ENCODE measurements at regions not wholly inside any gene's neighbourhood (a gene's known extent, or its start where the extent isn't known, plus 50 kb on each side); places are given as distances from the start of the nearest gene placed in this dataset.

DNA sequence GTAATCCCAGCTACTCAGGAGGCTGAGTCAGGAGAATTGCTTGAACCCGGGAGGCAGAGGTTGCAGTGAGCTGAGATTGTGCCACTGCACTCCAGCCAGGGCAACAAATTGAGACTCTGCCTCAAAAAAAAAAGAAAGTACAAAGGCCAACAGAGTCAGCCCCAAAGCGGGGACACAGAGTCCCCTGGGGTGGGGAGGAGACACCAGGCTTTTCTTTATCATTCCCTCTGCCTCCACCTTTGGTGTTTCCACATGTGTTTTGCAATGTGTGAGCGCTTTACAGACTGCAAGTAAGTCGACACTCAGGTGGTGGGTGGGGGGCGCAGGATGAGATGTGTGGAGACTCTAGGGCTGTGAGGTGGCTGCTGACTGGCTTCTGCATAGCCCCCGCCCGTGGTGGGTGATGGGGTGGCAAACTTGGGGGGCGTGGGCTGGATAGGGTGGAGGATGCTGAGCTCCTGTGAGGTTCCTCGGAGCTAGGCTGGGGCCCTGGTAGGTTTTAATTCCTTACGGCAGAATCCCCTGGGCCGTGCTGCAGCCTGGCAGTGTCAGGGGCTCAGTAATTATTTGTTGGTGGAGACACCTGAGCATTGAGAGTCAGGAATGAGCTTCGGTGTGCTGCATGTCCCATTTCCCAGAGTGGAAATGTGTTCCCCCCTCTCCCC is 177.2 kb downstream of the CTTN start:
- no peaks in the 10 kb centered on the region for H3K4me1 ChIP-seq (ENCODE audit: insufficient read depth, low read length)
- no peak overlapping the region for H3K4me3 ChIP-seq (ENCODE audit: low read depth in 1 of 2, low read length in 2 of 2)

DNA sequence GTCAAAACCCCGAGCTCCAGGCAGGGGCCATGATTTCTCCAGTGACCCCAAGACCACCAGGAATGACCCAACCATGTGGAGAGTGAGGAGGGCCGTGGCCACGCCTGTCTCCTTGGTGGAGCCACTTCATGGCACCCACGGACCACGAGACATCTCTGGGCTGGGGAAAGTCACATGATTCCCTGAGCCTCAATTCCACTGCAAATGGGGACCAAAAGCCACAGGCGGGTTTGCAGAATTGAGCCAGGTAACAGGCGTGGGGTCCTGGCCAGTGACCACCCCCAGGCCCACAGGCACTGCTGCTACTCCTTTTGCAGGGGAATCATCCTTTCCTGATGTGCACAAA is 178.9 kb downstream of the CTTN start:
- Histone ChIP-seq H3K4me3 (ENCODE audit: low read depth in 1 of 2, low read length in 2 of 2) (no peak overlapping the region), H3K4me1 (ENCODE audit: insufficient read depth, low read length) (no peaks in the 10 kb centered on the region), H3K36me3 (ENCODE audit: insufficient read depth, low read length) (no peaks in the 10 kb centered on the region), H3K27ac (ENCODE audit: low read depth, low read length) (no peak overlapping the region), H3K27me3 (ENCODE audit: control insufficient read depth in 1 of 2, insufficient read depth in 2 of 2, low read length in 2 of 2) (no peaks in the 10 kb centered on the region), H3K9me3 (ENCODE audit: low read length) (no peaks in the 10 kb centered on the region), H3K9ac (ENCODE audit: low read length) (no peak overlapping the region)

More for the DNA sequence above, 177.2 kb downstream of the CTTN start:
- H3K36me3 ChIP-seq (ENCODE audit: insufficient read depth, low read length), result no peaks in the 10 kb centered on the region
- H3K9ac ChIP-seq (ENCODE audit: low read length), result no peak overlapping the region
- H3K27me3 ChIP-seq (ENCODE audit: control insufficient read depth in 1 of 2, insufficient read depth in 2 of 2, low read length in 2 of 2), result no peaks in the 10 kb centered on the region
- H3K9me3 ChIP-seq (ENCODE audit: low read length), result no peaks in the 10 kb centered on the region
- no peak overlapping the region for H3K27ac ChIP-seq (ENCODE audit: low read depth, low read length)

DNA sequence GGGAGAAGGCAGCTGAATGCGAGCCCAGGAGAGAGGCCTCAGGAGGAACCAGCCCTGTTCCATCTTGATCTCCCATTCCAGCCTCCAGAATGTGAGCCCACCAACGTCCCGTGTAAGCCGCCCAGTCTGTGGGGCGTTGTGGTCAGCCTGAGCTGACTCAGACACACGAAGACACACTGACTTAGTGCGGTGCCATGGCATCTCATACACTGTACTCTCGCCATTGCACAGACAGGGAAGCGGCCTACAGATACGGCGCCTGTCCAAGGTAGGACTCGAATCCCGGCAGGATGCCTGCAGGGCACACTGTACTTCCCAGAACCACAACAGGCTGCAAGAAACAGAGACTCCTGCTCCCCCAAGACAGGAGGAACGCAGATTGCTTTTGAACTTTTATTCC is 179.6 kb downstream of the CTTN start:
- H3K27me3 ChIP-seq (ENCODE audit: control insufficient read depth in 1 of 2, insufficient read depth in 2 of 2, low read length in 2 of 2), result no peaks in the 10 kb centered on the region
- no peak overlapping the region for H3K4me3 ChIP-seq (ENCODE audit: low read depth in 1 of 2, low read length in 2 of 2)
- no peak overlapping the region for H3K27ac ChIP-seq (ENCODE audit: low read depth, low read length)
- H3K4me1 ChIP-seq (ENCODE audit: insufficient read depth, low read length), result no peaks in the 10 kb centered on the region
- no peaks in the 10 kb centered on the region for H3K9me3 ChIP-seq (ENCODE audit: low read length)
- no peak overlapping the region for H3K9ac ChIP-seq (ENCODE audit: low read length)
- no peaks in the 10 kb centered on the region for H3K36me3 ChIP-seq (ENCODE audit: insufficient read depth, low read length)

DNA sequence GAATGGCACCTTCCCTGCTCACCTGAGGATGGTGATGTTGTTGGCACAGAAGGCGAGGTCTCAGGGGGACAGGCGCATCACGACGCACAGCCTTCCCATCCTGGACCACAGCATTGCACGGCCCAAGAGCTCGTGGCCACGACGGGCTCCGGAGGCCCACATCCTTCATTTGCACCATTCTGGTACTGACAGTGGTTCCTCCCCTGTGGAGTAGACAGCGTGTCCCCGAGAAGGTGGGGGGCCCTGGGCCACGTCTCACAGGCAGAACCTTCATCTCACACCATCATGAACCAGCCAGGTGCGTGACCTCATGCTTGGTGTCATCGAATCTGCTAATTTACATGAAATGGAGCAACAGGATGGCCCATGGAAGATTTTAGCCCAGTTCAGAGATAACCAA is 180.0 kb downstream of the CTTN start:
- no peak overlapping the region for H3K4me3 ChIP-seq (ENCODE audit: low read depth in 1 of 2, low read length in 2 of 2)
- no peaks in the 10 kb centered on the region for H3K4me1 ChIP-seq (ENCODE audit: insufficient read depth, low read length)

DNA sequence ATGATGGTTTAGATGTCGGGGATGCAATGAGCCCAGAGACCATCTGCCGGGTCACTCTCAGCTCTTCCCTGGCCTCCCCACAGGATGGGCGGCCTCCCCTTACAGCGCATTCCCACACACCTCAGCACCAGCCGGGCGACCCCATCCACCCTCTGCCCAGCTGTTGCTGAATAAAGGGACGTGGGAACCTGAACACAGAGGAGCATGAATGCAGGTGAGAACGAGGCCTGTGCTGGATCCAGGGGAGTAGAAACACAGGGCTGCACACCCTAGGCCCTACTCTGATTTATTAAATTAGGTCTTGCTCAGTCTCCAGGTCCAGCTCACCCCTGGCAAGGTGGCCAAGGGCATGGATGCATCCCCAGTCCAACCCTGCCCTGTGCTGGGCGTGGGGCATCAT is 180.5 kb downstream of the CTTN start:
- Histone ChIP-seq H3K4me1 (ENCODE audit: insufficient read depth, low read length) (no peaks in the 10 kb centered on the region), H3K9ac (ENCODE audit: low read length) (no peak overlapping the region), H3K9me3 (ENCODE audit: low read length) (no peaks in the 10 kb centered on the region), H3K4me3 (ENCODE audit: low read depth in 1 of 2, low read length in 2 of 2) (no peak overlapping the region), H3K36me3 (ENCODE audit: insufficient read depth, low read length) (no peaks in the 10 kb centered on the region), H3K27me3 (ENCODE audit: control insufficient read depth in 1 of 2, insufficient read depth in 2 of 2, low read length in 2 of 2) (no peaks in the 10 kb centered on the region), H3K27ac (ENCODE audit: low read depth, low read length) (no peak overlapping the region)

More for the DNA sequence above, 180.0 kb downstream of the CTTN start:
- no peaks in the 10 kb centered on the region for H3K9me3 ChIP-seq (ENCODE audit: low read length)
- H3K9ac ChIP-seq (ENCODE audit: low read length), result no peak overlapping the region
- H3K36me3 ChIP-seq (ENCODE audit: insufficient read depth, low read length), result no peaks in the 10 kb centered on the region
- no peak overlapping the region for H3K27ac ChIP-seq (ENCODE audit: low read depth, low read length)
- H3K27me3 ChIP-seq (ENCODE audit: control insufficient read depth in 1 of 2, insufficient read depth in 2 of 2, low read length in 2 of 2), result no peaks in the 10 kb centered on the region

DNA sequence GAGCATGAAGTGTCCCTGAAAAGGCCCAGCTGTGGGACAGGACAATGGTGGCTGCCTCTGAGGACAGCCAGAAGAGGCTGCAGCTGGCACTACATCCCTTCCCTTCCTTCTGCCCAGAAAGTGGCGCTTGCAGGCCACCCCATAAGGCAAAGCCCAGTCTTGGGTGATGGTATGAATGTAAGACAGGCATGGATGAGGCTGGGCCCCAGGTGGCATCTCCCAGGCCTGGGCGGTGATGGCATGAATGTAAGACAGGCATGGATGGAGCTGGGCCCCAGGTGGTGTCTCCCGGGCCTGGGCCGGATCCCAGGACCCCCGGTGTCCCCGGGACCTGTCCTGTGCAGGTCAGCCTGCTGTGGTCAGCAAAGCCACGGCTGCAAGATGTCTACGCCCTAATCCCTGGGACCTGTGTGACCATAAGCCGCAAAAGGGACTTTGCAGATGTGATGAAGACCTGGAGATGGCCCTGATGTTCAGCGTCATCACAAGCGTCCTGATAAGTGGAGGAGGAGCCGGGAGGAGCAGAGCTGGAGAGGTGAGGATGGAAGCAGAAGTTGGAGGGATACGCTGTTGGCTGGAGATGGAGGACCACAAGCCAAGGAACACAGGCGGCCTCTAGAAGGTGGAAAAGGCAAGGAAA is 181.1 kb downstream of the CTTN start:
- Histone ChIP-seq H3K9ac (ENCODE audit: low read length) (no peak overlapping the region), H3K4me1 (ENCODE audit: insufficient read depth, low read length) (no peaks in the 10 kb centered on the region), H3K36me3 (ENCODE audit: insufficient read depth, low read length) (no peaks in the 10 kb centered on the region), H3K27me3 (ENCODE audit: control insufficient read depth in 1 of 2, insufficient read depth in 2 of 2, low read length in 2 of 2) (no peaks in the 10 kb centered on the region), H3K4me3 (ENCODE audit: low read depth in 1 of 2, low read length in 2 of 2) (no peak overlapping the region), H3K9me3 (ENCODE audit: low read length) (no peaks in the 10 kb centered on the region), H3K27ac (ENCODE audit: low read depth, low read length) (no peak overlapping the region)

DNA sequence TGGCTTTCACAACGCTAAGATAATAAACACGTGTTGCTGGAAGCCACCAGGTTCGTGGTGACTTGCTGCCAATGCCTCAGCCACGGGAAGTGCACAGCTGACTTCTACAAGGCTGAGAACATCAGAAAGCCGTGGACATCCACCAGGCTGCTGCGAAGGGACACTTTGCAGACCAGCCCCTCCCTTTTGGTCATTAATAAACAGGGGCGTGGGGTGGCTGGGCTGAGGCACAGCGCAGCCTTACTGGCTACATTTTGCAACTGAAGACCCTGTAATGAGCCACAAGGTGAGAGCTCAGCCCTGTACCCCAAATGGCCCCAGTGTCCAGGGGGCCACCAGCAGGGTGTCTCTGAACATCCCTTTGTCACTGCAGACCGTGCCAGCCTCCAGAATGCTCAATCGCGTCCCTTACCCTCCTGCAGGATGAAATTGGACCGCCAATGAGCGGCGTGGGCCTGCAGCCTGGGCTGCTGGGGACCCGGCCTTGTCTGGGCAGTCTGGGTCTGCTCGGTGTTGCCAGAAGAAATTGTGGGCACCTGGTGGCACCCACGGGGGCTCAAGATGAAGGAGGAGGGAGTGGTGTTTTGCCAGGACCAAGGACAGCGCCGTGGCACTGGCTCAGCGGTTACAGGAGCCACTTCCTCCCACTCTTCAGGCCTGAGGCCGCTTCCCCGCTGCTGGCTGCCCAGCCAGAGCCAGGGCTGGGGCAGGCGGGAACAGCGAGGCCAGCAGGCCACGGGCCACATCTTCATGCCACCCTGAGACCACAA is 181.9 kb downstream of the CTTN start:
- no peaks in the 10 kb centered on the region for H3K4me1 ChIP-seq (ENCODE audit: insufficient read depth, low read length)

DNA sequence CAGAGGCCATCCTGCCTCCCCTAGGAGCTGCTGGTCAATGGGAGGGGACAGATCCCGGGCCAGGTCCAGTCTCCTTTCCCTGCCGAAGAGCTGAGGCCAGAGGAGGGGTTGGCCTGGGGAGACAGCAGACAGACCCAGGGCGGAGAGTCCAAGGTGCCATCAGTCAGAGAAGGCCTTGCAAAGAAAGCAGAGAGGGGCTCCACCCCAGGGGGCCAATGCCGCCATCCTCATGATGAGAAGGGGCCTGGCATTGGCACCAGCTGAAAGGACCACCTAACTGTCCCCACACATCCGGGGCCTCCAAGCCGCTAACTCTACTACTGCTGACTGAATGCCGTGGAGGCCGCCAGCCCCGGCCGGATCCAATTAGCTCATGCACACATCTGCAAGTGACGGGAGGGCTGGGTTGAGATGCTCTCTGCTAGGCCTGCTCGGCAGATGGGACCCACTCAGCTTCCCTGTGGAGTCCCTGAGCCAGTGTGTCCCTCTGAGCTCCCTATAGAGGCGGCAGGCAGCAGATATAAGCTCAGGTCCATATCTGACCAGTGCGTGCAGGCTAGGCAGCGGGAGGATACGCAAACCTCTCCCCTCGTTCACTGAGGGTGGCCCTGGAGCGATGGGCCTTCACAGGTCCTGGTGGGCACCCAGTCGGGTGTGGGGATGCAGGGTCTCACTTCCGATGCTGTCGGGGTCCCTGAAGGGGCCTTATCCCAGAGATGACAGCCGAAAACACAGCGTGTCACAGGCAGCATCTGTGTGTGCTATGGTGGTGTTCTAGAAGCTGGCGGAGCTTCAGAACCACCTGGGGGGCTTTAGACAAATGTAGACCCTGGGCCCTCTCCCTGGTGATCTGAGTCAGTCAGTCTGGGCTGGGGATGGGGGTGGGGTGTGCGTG is 183.9 kb downstream of the CTTN start:
- no peak overlapping the region for H3K27ac ChIP-seq (ENCODE audit: low read depth, low read length)
- no peaks in the 10 kb centered on the region for H3K27me3 ChIP-seq (ENCODE audit: control insufficient read depth in 1 of 2, insufficient read depth in 2 of 2, low read length in 2 of 2)
- H3K36me3 ChIP-seq (ENCODE audit: insufficient read depth, low read length), result no peaks in the 10 kb centered on the region
- no peaks in the 10 kb centered on the region for H3K9me3 ChIP-seq (ENCODE audit: low read length)
- H3K9ac ChIP-seq (ENCODE audit: low read length), result no peak overlapping the region
- H3K4me1 ChIP-seq (ENCODE audit: insufficient read depth, low read length), result no peaks in the 10 kb centered on the region
- H3K4me3 ChIP-seq (ENCODE audit: low read depth in 1 of 2, low read length in 2 of 2), result no peak overlapping the region

More for the DNA sequence above, 181.9 kb downstream of the CTTN start:
- H3K27me3 ChIP-seq (ENCODE audit: control insufficient read depth in 1 of 2, insufficient read depth in 2 of 2, low read length in 2 of 2), result no peaks in the 10 kb centered on the region
- H3K9ac ChIP-seq (ENCODE audit: low read length), result no peak overlapping the region
- no peak overlapping the region for H3K4me3 ChIP-seq (ENCODE audit: low read depth in 1 of 2, low read length in 2 of 2)
- H3K36me3 ChIP-seq (ENCODE audit: insufficient read depth, low read length), result no peaks in the 10 kb centered on the region
- H3K27ac ChIP-seq (ENCODE audit: low read depth, low read length), result no peak overlapping the region
- no peaks in the 10 kb centered on the region for H3K9me3 ChIP-seq (ENCODE audit: low read length)

DNA sequence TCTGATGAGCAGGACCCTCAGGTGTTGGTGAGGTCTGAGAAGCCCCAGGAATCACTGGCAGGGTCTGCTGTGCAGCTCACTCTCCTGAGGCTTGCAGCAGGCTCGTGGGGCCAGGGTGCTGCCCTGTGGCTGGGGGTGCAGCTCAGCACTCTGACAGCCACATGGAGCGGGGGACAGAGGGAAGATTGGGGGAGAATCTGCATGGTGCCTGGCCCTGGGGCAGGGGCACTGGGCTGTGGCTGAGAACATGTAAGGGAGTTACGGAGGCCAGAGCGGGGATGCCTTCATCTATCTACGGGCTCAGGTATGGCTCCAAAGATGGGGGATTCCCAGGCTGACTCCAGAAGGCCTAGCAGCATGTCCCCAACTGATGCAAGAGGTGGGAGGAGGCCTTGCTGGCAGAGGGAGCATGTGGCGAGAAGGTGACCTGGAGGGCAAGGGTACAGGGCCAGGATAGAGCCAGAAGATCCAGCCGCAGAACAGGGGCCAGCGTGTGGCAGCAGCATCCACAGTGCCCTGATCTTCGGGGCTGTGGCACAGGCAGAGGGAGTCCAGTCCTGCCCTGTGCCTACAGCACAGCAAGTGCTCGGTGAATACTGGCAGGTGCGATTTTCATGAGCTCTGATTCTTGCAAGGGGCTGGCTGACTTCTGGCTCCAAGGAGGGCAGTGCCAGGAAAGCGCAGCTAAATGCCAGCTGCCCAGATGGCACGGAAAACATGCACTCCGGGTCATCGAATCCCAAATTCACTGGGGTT is 184.7 kb downstream of the CTTN start:
- Histone ChIP-seq H3K36me3 (ENCODE audit: insufficient read depth, low read length) (no peaks in the 10 kb centered on the region), H3K27me3 (ENCODE audit: control insufficient read depth in 1 of 2, insufficient read depth in 2 of 2, low read length in 2 of 2) (no peaks in the 10 kb centered on the region), H3K4me3 (ENCODE audit: low read depth in 1 of 2, low read length in 2 of 2) (no peak overlapping the region), H3K9me3 (ENCODE audit: low read length) (no peaks in the 10 kb centered on the region), H3K27ac (ENCODE audit: low read depth, low read length) (no peak overlapping the region), H3K4me1 (ENCODE audit: insufficient read depth, low read length) (no peaks in the 10 kb centered on the region), H3K9ac (ENCODE audit: low read length) (no peak overlapping the region)

DNA sequence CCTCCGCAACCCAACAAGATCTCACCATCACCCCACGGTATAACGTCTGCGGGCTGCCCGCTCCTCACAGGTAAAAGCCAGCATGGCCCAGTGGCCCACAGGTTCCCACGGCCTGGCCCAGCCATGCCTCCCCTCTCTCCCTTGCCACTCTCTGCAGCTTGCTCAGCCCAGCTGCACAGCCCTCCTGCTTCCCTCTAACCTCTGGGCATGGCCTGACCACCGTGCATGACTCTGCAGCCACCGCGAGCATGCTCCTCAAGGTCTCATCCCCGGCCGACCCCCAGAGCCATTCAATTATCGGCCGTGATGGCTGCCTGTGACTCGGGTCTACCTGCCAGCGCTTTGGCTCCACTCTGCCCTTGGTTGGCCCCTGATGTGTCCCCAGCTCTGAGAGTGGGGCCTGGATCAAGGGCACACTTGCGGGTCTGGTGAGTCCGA is 185.5 kb downstream of the CTTN start:
- no peak overlapping the region for H3K9ac ChIP-seq (ENCODE audit: low read length)
- no peak overlapping the region for H3K4me3 ChIP-seq (ENCODE audit: low read depth in 1 of 2, low read length in 2 of 2)
- no peaks in the 10 kb centered on the region for H3K27me3 ChIP-seq (ENCODE audit: control insufficient read depth in 1 of 2, insufficient read depth in 2 of 2, low read length in 2 of 2)
- no peak overlapping the region for H3K27ac ChIP-seq (ENCODE audit: low read depth, low read length)
- no peaks in the 10 kb centered on the region for H3K4me1 ChIP-seq (ENCODE audit: insufficient read depth, low read length)
- no peaks in the 10 kb centered on the region for H3K36me3 ChIP-seq (ENCODE audit: insufficient read depth, low read length)
- H3K9me3 ChIP-seq (ENCODE audit: low read length), result peaks cover under 1% of the 10 kb centered on the region

Data from muscle layer of colon (tissue), 2 donors.